Small intestine (tissue), 7 donors: ENCODE measurements at regions not wholly inside any gene's neighbourhood (a gene's known extent, or its start where the extent isn't known, plus 50 kb on each side); places are given as distances from the start of the nearest gene placed in this dataset.

ENCODE experiments used
- DNase-seq, 2 donors: peaks; one replicate each; pipeline versions ENCODE4 v3.0.0 to v3.0.0-alpha.2; 2013
- FAIRE-seq: peaks from 2 replicates; lab custom pipeline; 2012; peaks lifted over from hg19 to GRCh38; lab: Jason Lieb, UNC
- H3K27ac ChIP-seq, 3 donors: one replicate each; pipeline ENCODE4 v1.5.1; 2013; ENCODE audit warnings: low read length in 2 of 3, mild to moderate bottlenecking in 2 of 3, control low read depth in 1 of 3, inconsistent platforms in 1 of 3, low read depth in 1 of 3, moderate library complexity in 1 of 3
- H3K27me3 ChIP-seq, 3 donors: one replicate each; pipeline ENCODE4 v1.6.1; 2013; ENCODE audit warnings: low read length in 3 of 3, inconsistent platforms in 1 of 3; ENCODE audit not compliant: control insufficient read depth in 3 of 3, insufficient read depth in 3 of 3
- H3K36me3 ChIP-seq, 3 donors: one replicate each; pipeline ENCODE4 v1.6.1; 2013; ENCODE audit warnings: low read length in 3 of 3, inconsistent platforms in 1 of 3, low read depth in 1 of 3, mild to moderate bottlenecking in 1 of 3, moderate library complexity in 1 of 3; ENCODE audit not compliant: control insufficient read depth in 3 of 3, insufficient read depth in 2 of 3
- H3K4me1 ChIP-seq, 3 donors: one replicate each; pipeline ENCODE4 v1.6.1; 2013; ENCODE audit warnings: low read length in 2 of 3, inconsistent platforms in 1 of 3, low read depth in 1 of 3, mild to moderate bottlenecking in 1 of 3, moderate library complexity in 1 of 3; ENCODE audit not compliant: control insufficient read depth in 3 of 3, insufficient read depth in 2 of 3
- H3K4me3 ChIP-seq, 3 donors: one replicate each; pipeline ENCODE4 v1.5.1; 2013; ENCODE audit warnings: low read length in 3 of 3, control low read depth in 1 of 3, inconsistent platforms in 1 of 3, low read depth in 1 of 3, mild to moderate bottlenecking in 1 of 3, moderate library complexity in 1 of 3
- H3K9me3 ChIP-seq, 2 donors: one replicate each; pipeline ENCODE4 v1.6.1; 2013; ENCODE audit warnings: low read depth in 1 of 2, low read length in 1 of 2; ENCODE audit not compliant: control insufficient read depth in 2 of 2, insufficient read depth in 1 of 2
- WGBS, 3 donors: extraction: QIAGEN DNeasy Blood & Tissue Kit; methylation state at CpG; one replicate each; pipeline ENCODE4 v1.1.7; 2013; 5-methylcytosine and 5-hydroxymethylcytosine counted together
- donor health status: healthy with polysubstance abuse.
- donor health status: control.
- donor health status: control.
- donor health status: Bipolar disorder and iron deficiency.
- donor health status: healthy.

DNA sequence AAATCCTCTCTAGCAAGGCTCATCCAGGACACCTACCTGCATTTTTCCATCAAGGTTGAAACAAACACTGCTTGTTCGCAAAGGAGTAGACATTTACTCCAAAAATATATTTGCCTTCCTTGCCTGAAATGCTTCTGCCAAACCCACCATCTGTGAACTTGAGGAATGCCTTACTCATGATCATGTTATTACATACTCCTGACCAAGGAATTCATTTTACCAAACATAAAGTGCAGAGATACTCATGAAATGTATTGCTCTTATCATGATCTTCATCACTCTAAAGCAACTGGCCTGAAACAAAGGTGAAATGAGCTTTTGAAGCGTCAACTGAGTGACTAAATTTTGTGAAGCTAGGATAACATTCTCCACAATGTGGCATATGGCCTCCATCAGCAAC, 243.1 kb upstream of the CCDC179 start:
- no peak overlapping the region for H3K27ac ChIP-seq
- no peaks in the 10 kb centered on the region for H3K4me1 ChIP-seq
- DNase-seq (no peak), FAIRE-seq (no peak)
- H3K36me3 ChIP-seq, result no peaks in the 10 kb centered on the region
- H3K27me3 ChIP-seq, result no peaks in the 10 kb centered on the region
- 70 to 96% (median 77%) methylated on average over 2 of the region's 2 CpGs for WGBS, 3 donors
- H3K4me3 ChIP-seq, result no peak overlapping the region
- no peaks in the 10 kb centered on the region for H3K9me3 ChIP-seq

DNA sequence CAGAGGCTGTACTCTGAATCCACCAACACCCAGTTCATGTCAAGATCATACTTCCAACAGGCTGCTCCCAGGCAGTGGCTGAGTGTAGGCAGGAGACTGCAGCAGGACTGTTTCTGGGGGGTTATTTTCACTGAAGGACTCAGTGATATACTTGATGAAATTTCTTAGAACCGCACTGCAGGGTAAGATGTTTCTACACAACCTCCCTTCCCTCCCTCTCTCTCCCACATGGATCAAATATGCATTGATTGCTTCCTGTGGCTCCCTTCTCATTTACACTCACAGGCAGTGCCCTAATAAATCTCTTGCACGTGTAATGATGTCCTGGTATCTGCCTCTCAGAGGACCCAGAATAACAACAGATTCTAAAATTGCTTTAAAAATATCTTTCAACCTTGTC, 251.3 kb upstream of the CCDC179 start:
- Histone ChIP-seq H3K4me1 (no peaks in the 10 kb centered on the region), H3K9me3 (peaks cover 0 to 1% of the 10 kb centered on the region in 2 donors), H3K27ac (no peak overlapping the region), H3K36me3 (no peaks in the 10 kb centered on the region), H3K4me3 (no peak overlapping the region), H3K27me3 (no peaks in the 10 kb centered on the region)
- FAIRE-seq, result no peak
- DNase-seq, result no peak
- 53 to 66% (median 64%) methylated on average over 2 of the region's 2 CpGs for WGBS, 3 donors

DNA sequence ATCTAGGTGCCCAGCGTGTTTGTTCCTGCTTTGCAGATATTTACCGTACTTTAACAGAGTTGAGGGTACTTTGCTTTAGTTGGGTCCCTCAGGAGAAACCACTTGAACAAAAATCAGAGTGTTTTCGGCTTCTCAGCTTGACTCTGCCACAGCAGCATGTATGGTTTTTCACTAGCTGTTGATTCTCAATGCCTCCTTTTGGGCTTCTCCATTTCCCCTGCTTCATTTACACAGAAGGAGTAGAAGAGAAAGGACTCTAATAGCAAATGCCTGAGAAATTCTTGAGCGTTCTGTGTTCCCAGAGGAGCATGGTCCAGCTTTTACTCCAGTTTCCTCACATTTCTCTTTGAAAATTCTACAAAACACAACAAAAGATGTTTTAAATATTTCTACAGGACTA, 252.1 kb upstream of the CCDC179 start:
- FAIRE-seq, result no peak
- Histone ChIP-seq H3K4me3 (no peak overlapping the region), H3K27ac (no peak overlapping the region), H3K36me3 (no peaks in the 10 kb centered on the region), H3K9me3 (peaks cover 0 to 7% of the 10 kb centered on the region in 2 donors), H3K4me1 (no peaks in the 10 kb centered on the region), H3K27me3 (no peaks in the 10 kb centered on the region)
- 68 to 72% (median 70%) methylated on average over 4 of the region's 4 CpGs for WGBS, 3 donors
- DNase-seq, result no peak

DNA sequence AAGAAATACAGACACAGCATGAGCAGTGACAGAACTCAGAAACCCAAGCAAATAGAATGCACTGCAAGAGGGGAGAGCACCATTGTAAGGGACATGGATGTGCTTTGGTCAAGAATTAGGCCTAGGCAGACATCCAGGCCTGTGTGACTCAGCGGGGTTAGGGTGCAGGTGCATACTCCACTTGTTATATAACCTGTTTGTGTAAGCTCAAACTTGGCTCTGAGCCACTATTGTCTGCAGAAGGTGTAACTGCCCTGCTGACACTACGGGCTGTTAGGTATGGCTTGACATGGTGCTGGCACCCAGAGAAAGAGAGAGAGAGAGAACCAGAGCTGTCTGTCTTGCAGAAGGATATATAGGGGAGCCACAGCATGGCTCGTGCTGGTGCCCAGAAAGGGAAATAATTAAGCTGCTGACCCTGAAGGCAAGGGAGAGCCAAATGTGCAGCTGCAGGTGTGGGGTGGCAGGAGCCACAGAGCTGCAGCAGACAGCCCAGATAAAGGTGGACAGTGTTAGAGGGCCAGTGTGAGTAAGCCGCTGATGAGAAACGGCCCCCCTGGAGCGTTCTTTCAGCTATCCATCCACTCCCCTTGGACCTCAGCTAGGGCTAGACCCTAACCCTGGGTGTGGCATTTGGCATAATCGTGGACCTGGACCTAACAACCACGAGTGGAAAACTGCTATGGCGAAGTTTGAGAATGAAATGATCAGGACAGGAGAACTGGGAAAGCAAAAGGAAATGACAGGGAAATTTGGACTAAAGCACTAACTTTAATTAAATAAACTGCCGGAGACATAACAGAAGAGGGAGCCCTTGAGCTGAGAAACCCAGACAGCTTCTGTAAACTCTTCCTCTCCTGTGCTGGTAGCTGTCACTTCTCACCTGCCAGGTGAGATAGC, 253.0 kb upstream of the CCDC179 start:
- Histone ChIP-seq H3K9me3 (peaks cover 0 to 10% of the 10 kb centered on the region in 2 donors), H3K27ac (peak overlapping the region in 1 of 3 donors; percentile 32), H3K4me3 (no peak overlapping the region), H3K36me3 (no peaks in the 10 kb centered on the region), H3K27me3 (no peaks in the 10 kb centered on the region), H3K4me1 (no peaks in the 10 kb centered on the region)
- 9 to 27% (median 14%) methylated on average over 10 of the region's 10 CpGs for WGBS, 3 donors
- FAIRE-seq, result no peak
- peak; percentile 76 to 91 for DNase-seq

DNA sequence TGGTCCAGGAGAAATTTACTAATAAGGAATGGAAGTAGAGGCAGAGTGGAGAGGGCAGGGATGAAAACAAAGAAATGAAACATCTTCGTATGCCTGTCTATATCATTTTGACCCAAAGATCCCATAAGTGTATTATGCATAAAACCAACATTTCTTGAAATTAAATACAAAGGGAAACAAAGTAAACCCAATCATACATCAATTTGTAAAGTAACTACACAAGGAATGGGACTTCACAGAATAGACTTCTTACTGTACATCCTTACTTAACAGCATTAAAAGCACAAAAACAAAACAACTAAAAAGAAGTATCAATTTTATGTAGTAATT, 253.6 kb upstream of the CCDC179 start:
- no peak overlapping the region for H3K4me3 ChIP-seq
- no peak for DNase-seq
- WGBS, 3 donors, result 9 to 51% (median 15%) methylated on average over 1 of the region's 1 CpG
- no peak for FAIRE-seq
- H3K36me3 ChIP-seq, result no peaks in the 10 kb centered on the region
- H3K27me3 ChIP-seq, result no peaks in the 10 kb centered on the region
- H3K9me3 ChIP-seq, result peaks cover 0 to 10% of the 10 kb centered on the region in 2 donors
- no peak overlapping the region for H3K27ac ChIP-seq
- no peaks in the 10 kb centered on the region for H3K4me1 ChIP-seq

DNA sequence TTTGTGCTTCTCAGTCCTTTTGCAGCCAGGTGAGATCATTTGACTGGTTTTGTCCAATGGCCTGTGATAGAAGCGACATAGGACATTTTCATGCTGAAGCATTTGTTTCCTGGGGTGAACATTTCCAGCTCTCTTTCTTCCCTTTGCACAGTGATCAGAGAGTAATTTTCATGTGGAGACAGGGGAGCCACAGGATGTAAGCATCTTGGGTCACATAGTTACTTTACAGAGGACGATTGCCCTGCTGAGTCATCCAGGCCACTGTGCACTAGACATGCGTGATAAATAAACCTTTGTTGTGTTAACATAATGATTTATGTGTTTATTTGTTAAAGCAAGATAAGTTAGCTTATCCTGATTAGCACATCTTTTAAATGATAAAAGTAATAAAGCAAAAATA, 263.5 kb upstream of the CCDC179 start:
- no peaks in the 10 kb centered on the region for H3K27me3 ChIP-seq
- no peak overlapping the region for H3K27ac ChIP-seq
- peaks cover 0 to 5% of the 10 kb centered on the region in 2 donors for H3K9me3 ChIP-seq
- no peak overlapping the region for H3K4me3 ChIP-seq
- FAIRE-seq, result no peak
- H3K4me1 ChIP-seq, result peaks cover 0 to 13% (median 0%) of the 10 kb centered on the region in 3 donors
- 37 to 49% (median 40%) methylated on average over 3 of the region's 3 CpGs for WGBS, 3 donors
- peak; percentile 27 to 33 for DNase-seq
- H3K36me3 ChIP-seq, result no peaks in the 10 kb centered on the region

DNA sequence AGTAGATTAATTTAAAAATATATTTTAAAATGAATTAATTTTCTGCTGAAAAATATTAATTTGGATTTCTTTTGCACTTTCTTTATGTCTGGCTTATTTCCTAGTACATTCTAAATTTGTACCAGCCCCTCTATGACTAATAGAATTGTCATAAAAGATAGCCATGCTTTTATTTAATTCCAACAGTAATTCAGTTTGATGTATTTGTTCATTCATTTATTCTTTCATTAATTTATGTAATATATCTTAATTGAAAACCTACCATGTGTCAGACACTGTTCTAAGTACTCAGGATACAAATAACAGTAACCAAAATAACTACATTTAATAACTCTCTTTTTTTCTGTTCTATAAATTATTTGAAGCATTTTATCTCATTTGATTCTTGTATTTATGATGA, 264.0 kb upstream of the CCDC179 start:
- FAIRE-seq (no peak), DNase-seq (no peak)
- Histone ChIP-seq H3K27ac (no peak overlapping the region), H3K27me3 (no peaks in the 10 kb centered on the region), H3K4me1 (peaks cover 0 to 13% (median 0%) of the 10 kb centered on the region in 3 donors), H3K36me3 (no peaks in the 10 kb centered on the region), H3K4me3 (no peak overlapping the region), H3K9me3 (peaks cover 0 to 3% of the 10 kb centered on the region in 2 donors)

DNA sequence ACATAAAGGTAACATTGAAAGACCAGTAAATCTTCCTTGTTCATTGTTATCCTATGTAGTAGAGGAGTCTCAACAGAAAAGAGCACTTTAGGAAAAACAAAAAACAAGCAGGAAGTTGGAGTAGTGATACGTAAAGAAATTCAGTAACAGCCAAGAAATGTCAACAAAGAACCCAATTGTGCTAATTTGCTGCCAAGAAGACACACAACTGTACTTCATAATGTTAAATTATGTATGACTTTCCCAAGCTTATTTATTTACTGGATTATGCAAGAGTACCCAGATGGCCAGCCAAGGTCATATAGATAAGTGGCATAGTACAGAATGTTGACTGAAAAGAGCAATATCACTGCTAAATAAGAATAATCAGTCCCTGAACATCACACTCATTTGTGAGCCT, 264.7 kb upstream of the CCDC179 start:
- Histone ChIP-seq H3K27ac (no peak overlapping the region), H3K36me3 (no peaks in the 10 kb centered on the region), H3K9me3 (peaks cover 0 to 3% of the 10 kb centered on the region in 2 donors), H3K4me1 (peaks cover 0 to 13% (median 0%) of the 10 kb centered on the region in 3 donors), H3K27me3 (no peaks in the 10 kb centered on the region), H3K4me3 (no peak overlapping the region)
- no peak for FAIRE-seq
- peak; percentile 15 to 31 for DNase-seq
- 21 to 38% (median 38%) methylated on average over 1 of the region's 1 CpG for WGBS, 3 donors
